Neuronal stem cell (in vitro differentiated cells): ENCODE measurements at regions not wholly inside any gene's neighbourhood (a gene's known extent, or its start where the extent isn't known, plus 50 kb on each side); places are given as distances from the start of the nearest gene placed in this dataset.
A peak's percentile ranks its signal among the peaks of the same experiment; 100 is the strongest.

ENCODE experiments used
- DNase-seq: peaks from one replicate; pipeline ENCODE4 v3.0.0-alpha.2; 2013; ENCODE audit warnings: low spot score
- H2AFZ ChIP-seq: one replicate; pipeline ENCODE4 v1.6.1; 2013; ENCODE audit warnings: mild to moderate bottlenecking, low read length, inconsistent platforms
- H2AK5ac ChIP-seq: 2 replicates; pipeline ENCODE4 v1.6.1; 2013; ENCODE audit warnings: low read depth, mild to moderate bottlenecking, inconsistent platforms, low read length, moderate library complexity, mixed read lengths
- H2BK120ac ChIP-seq: 2 replicates; pipeline ENCODE4 v1.6.1; 2013; ENCODE audit warnings: low read depth, mild to moderate bottlenecking, inconsistent platforms, low read length, moderate library complexity, mixed read lengths
- H2BK12ac ChIP-seq: one replicate; pipeline ENCODE4 v1.6.1; 2013; ENCODE audit warnings: low read length, inconsistent platforms
- H2BK15ac ChIP-seq: 2 replicates; pipeline ENCODE4 v1.6.1; 2013; ENCODE audit warnings: mild to moderate bottlenecking, low read length, inconsistent platforms, mixed read lengths
- H2BK5ac ChIP-seq: one replicate; pipeline ENCODE4 v1.6.1; 2013; ENCODE audit warnings: inconsistent platforms, mild to moderate bottlenecking, low read length, moderate library complexity
- H3K14ac ChIP-seq: one replicate; pipeline ENCODE4 v1.6.1; 2013; ENCODE audit warnings: low read length, inconsistent platforms
- H3K18ac ChIP-seq: 2 replicates; pipeline ENCODE4 v1.6.1; 2013; ENCODE audit warnings: low read length, inconsistent platforms
- H3K23ac ChIP-seq: 2 replicates; pipeline ENCODE4 v1.6.1; 2013; ENCODE audit warnings: low read depth, mild to moderate bottlenecking, mixed read lengths, low read length, inconsistent platforms; ENCODE audit not compliant: poor library complexity
- H3K27ac ChIP-seq: replicated peaks from 3 replicates; pipeline ENCODE4 v1.5.1; 2013; ENCODE audit warnings: low read length, inconsistent platforms
- H3K27me3 ChIP-seq, 3 experiments: 2 replicates each; pipeline ENCODE4 v1.6.1; 2013; ENCODE audit warnings: low read length in 3 of 3, mild to moderate bottlenecking in 2 of 3, inconsistent platforms in 1 of 3, low read depth in 1 of 3, mixed read lengths in 1 of 3, moderate library complexity in 1 of 3; ENCODE audit not compliant: control insufficient read depth in 3 of 3, insufficient read depth in 3 of 3
- H3K36me3 ChIP-seq, 2 donors: replicated peaks in 1 of 2; 2 replicates each; pipeline ENCODE4 v1.6.1; 2013; ENCODE audit warnings: low read length in 2 of 2; ENCODE audit not compliant: control insufficient read depth in 2 of 2, insufficient read depth in 2 of 2
- H3K4ac ChIP-seq: 2 replicates; pipeline ENCODE4 v1.6.1; 2013; ENCODE audit warnings: inconsistent platforms, mild to moderate bottlenecking, low read length, moderate library complexity
- H3K4me1 ChIP-seq, 2 donors: 1 replicate in 1 of 2; 2 replicates in 1 of 2; pipeline ENCODE4 v1.6.1; 2013; ENCODE audit warnings: low read length in 2 of 2, low read depth in 1 of 2; ENCODE audit not compliant: control insufficient read depth in 2 of 2, insufficient read depth in 1 of 2
- H3K4me2 ChIP-seq: one replicate; pipeline ENCODE4 v1.6.1; 2013; ENCODE audit warnings: mild to moderate bottlenecking, low read length, inconsistent platforms; ENCODE audit not compliant: insufficient read depth, poor library complexity, severe bottlenecking
- H3K4me3 ChIP-seq, 2 donors: 2 replicates each; pipeline ENCODE4 v1.5.1; 2013; ENCODE audit warnings: low read length in 2 of 2, mild to moderate bottlenecking in 2 of 2, inconsistent platforms in 1 of 2, moderate library complexity in 1 of 2
- H3K79me1 ChIP-seq: one replicate; pipeline ENCODE4 v1.6.1; 2013; ENCODE audit warnings: low read depth, mild to moderate bottlenecking, inconsistent platforms, low read length, moderate library complexity
- H3K9ac ChIP-seq: one replicate; pipeline ENCODE4 v1.6.1; 2013; ENCODE audit warnings: mild to moderate bottlenecking, low read depth, low read length, inconsistent platforms; ENCODE audit not compliant: poor library complexity
- H3K9me3 ChIP-seq, 2 donors: replicated peaks in 1 of 2; 2 replicates each; pipeline versions ENCODE3 to v1.6.1; 2013; ENCODE audit warnings: low read length in 2 of 2, mild to moderate bottlenecking in 2 of 2, inconsistent platforms in 1 of 2, low read depth in 1 of 2, mixed read lengths in 1 of 2, moderate library complexity in 1 of 2; ENCODE audit not compliant: control insufficient read depth in 2 of 2, insufficient read depth in 1 of 2
- H4K8ac ChIP-seq: one replicate; pipeline ENCODE4 v1.6.1; 2013; ENCODE audit warnings: low read depth, mild to moderate bottlenecking, inconsistent platforms, low read length, moderate library complexity
- H4K91ac ChIP-seq: one replicate; pipeline ENCODE4 v1.6.1; 2013; ENCODE audit warnings: low read length, low read depth, mild to moderate bottlenecking, inconsistent platforms; ENCODE audit not compliant: poor library complexity
- WGBS, 2 donors: extraction: QIAGEN DNeasy Blood & Tissue Kit; methylation state at CpG; one replicate each; pipeline ENCODE4 v1.1.7; 2013; ENCODE audit warnings: missing lambda C conversion rate in 2 of 2, mixed read lengths in 1 of 2; ENCODE audit not compliant: insufficient read length in 2 of 2, insufficient replicate concordance in 1 of 2; ENCODE audit errors: extremely low coverage in 2 of 2; 5-methylcytosine and 5-hydroxymethylcytosine counted together

- H3K4me1 ChIP-seq, result peaks cover 5 to 11% of the 10 kb centered on the region in 2 donors
- no peak overlapping the region for H3K4me2 ChIP-seq
- no peak overlapping the region for H3K4me3 ChIP-seq
- no CpG with 5 or more reads among the region's 3 CpGs for WGBS, 2 donors
- no peak overlapping the region for H2AFZ ChIP-seq
- no peak overlapping the region for H2BK15ac ChIP-seq
- no peaks in the 10 kb centered on the region for H3K79me1 ChIP-seq
- no peak overlapping the region for H3K18ac ChIP-seq
- no peak overlapping the region for H3K14ac ChIP-seq
- H2BK12ac ChIP-seq, result no peak overlapping the region
- no peak overlapping the region for H3K23ac ChIP-seq
- no peak overlapping the region for H4K8ac ChIP-seq
- H3K27ac ChIP-seq, result no peak overlapping the region
- H4K91ac ChIP-seq, result no peak overlapping the region
- DNase-seq, result no peak
- H3K4ac ChIP-seq, result no peak overlapping the region
- no peak overlapping the region for H3K9ac ChIP-seq
- no peaks in the 10 kb centered on the region for H3K27me3 ChIP-seq
- no peaks in the 10 kb centered on the region for H3K36me3 ChIP-seq
- H3K9me3 ChIP-seq, result peaks cover 2 to 11% of the 10 kb centered on the region in 2 donors
- no peak overlapping the region for H2BK120ac ChIP-seq
- H2BK5ac ChIP-seq, result no peak overlapping the region
- H2AK5ac ChIP-seq, result no peak overlapping the region
Measured at GRCh38 chr6:164152611-164153010, 738.1 kb downstream of the QKI start.

- Histone ChIP-seq H3K79me1 (no peaks in the 10 kb centered on the region), H3K4ac (no peak overlapping the region), H2BK5ac (no peak overlapping the region), H3K23ac (no peak overlapping the region), H2BK15ac (no peak overlapping the region), H3K14ac (no peak overlapping the region), H3K36me3 (no peaks in the 10 kb centered on the region), H3K18ac (no peak overlapping the region), H3K4me2 (peak overlapping the region; percentile 29), H2AFZ (peak overlapping the region; percentile 72), H3K27ac (peak overlapping the region; percentile 89), H4K91ac (no peak overlapping the region), H2BK12ac (no peak overlapping the region), H3K4me3 (no peak overlapping the region), H3K4me1 (peaks cover 5 to 11% of the 10 kb centered on the region in 2 donors), H3K9ac (no peak overlapping the region), H2BK120ac (no peak overlapping the region), H2AK5ac (no peak overlapping the region), H3K27me3 (no peaks in the 10 kb centered on the region), H4K8ac (no peak overlapping the region), H3K9me3 (peaks cover 0 to 11% of the 10 kb centered on the region in 2 donors)
- WGBS, 2 donors, result no CpG with 5 or more reads among the region's 19 CpGs
- DNase-seq, result peak; percentile 56
Measured at GRCh38 chr6:164151161-164152120, 736.9 kb downstream of the QKI start.

DNA sequence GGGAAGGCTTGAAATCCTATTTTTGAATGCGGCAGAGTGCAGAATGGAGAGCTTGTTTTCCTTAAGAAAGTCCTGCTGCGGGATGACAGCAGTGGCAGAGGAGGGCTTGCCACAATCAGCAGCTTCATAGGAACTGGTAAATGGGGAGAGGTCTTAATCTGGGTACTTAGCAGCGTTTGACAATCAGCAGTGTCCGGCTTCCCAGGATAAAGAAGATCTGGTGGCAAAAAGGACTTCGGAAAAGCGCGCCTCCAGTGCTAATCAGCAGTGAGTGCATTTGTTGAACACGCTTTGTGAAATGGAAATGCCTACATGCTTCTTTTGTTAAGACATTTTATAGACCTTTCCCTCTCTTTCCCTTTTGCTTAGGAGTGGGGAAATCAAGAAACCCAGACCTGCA lies 735.7 kb downstream of the QKI start:
- Histone ChIP-seq H3K18ac (peak overlapping the region; percentile 49), H4K91ac (no peak overlapping the region), H3K14ac (no peak overlapping the region), H3K27me3 (no peaks in the 10 kb centered on the region), H3K27ac (peak overlapping the region; percentile 89), H4K8ac (no peak overlapping the region), H3K4me3 (no peak overlapping the region), H2BK12ac (no peak overlapping the region), H3K4me1 (peaks cover 5 to 11% of the 10 kb centered on the region in 2 donors), H3K79me1 (no peaks in the 10 kb centered on the region), H3K36me3 (no peaks in the 10 kb centered on the region), H3K4me2 (peak overlapping the region; percentile 19), H3K23ac (no peak overlapping the region), H3K4ac (no peak overlapping the region), H2AK5ac (no peak overlapping the region), H2AFZ (no peak overlapping the region), H2BK120ac (no peak overlapping the region), H3K9ac (no peak overlapping the region), H2BK5ac (no peak overlapping the region), H2BK15ac (no peak overlapping the region), H3K9me3 (peaks cover 0 to 11% of the 10 kb centered on the region in 2 donors)
- no CpG with 5 or more reads among the region's 8 CpGs for WGBS, 2 donors
- DNase-seq, result peak; percentile 15

DNA sequence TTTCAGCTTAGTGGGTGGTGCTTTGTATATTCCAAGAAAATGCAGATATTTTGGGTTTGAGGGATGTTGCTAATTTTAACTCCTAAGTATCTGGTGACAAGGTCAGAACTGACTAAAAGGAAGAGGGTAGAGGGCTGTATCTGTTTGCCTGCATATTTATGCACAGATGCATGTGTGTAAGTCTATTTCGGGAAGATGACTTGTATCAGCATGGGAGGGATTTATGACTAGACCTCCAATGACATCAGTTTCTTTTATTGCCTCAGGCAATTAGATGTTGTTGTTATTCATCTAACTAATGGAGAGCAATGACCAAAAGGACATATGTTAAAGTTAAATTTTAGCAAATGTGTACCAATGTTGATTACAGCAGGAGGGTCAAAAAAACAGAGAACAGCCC lies 734.3 kb downstream of the QKI start:
- Histone ChIP-seq H3K9ac (no peak overlapping the region), H2AFZ (no peak overlapping the region), H2BK5ac (no peak overlapping the region), H4K91ac (no peak overlapping the region), H2AK5ac (no peak overlapping the region), H4K8ac (no peak overlapping the region), H2BK120ac (no peak overlapping the region), H2BK12ac (no peak overlapping the region), H3K9me3 (peaks cover 0 to 6% of the 10 kb centered on the region in 2 donors), H3K27ac (no peak overlapping the region), H3K23ac (no peak overlapping the region), H3K14ac (no peak overlapping the region), H3K4me2 (no peak overlapping the region), H3K4me1 (peaks cover 5 to 11% of the 10 kb centered on the region in 2 donors), H2BK15ac (no peak overlapping the region), H3K4ac (no peak overlapping the region), H3K27me3 (no peaks in the 10 kb centered on the region), H3K4me3 (no peak overlapping the region), H3K18ac (no peak overlapping the region), H3K36me3 (no peaks in the 10 kb centered on the region), H3K79me1 (no peaks in the 10 kb centered on the region)
- no peak for DNase-seq
- no CpG with 5 or more reads among the region's 1 CpG for WGBS, 2 donors
